T-helper 2 cell treated with Interferon-gamma antibody and Interleukin-4, amounts not matched to agents 100 ng/mL and 5 ng/mL, for 36 hours (primary cell): ENCODE measurements at regions not wholly inside any gene's neighbourhood (a gene's known extent, or its start where the extent isn't known, plus 50 kb on each side); places are given as distances from the start of the nearest gene placed in this dataset.

Experiments
- intact Hi-C: fragments of 100-400 bp; cut with micrococcal nuclease; formaldehyde crosslinking; loops from one replicate; pipeline ENCODE4 v1.15.1; 2023

DNA sequence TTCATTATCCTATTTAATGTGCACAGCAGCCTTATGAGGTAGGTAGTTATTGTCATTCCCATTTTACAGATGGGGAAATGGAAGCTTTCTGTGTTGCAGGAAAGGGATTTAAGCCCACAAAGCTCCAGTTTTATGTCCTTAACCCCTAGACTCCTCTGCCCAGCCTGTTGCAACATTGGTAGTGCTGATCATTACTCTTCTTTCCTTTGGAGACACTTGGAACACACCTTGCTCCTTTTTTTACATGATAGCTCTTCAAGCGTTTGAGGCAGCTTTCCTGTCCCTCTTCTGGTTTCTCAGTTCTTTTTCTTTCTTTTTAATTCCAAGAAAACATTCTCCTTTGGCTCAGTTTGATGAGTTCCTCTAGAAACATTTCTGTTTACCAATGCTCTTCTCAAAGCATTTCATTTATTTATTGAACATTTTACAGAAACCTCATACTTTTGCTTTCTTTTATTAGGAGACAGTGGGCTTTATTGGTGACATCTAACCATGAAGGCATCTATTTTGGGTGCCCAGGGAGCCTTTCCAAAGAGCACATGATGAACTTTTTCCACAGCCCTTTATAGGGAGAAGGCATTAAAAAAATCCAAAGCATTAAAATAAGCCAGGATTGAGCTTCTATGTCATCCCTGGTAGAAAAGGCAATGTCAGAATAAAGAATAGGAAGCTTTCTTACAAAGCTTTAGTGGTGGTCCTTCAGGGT, 218.0 kb downstream of the TMEM38B start:
- intact Hi-C loops, result no loop called here

DNA sequence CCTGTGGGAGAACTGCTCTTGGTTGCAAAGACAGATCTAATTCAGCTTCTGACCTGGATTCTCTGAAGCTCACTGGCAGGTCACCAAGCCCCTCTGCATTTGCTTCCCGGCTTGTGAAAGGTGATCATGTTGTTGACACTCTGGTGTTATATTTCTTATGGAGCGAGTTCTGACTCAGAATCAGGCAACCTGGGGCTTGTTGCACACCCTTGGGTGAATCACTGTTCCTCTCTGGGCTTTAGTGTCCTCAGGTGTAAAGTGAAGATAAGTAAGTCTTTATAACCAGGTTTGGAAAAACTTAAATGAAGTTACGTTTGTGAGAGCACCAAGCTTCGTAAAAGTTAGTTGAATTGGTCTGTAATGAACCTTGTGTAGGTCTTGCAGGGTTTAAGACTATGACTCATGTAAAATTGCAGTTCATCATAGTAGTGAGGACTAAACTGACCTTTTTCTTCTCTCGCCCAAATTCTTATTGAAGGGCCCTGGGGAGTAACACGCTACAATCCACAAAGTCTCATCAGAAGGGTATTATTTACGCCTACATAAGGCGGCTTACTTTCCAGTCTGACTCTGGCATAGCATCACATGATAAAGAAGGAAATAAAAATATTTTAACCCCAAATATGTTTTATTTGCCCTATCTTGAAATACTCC, 218.6 kb downstream of the TMEM38B start:
- intact Hi-C loops, result no loop called here

- intact Hi-C loops, result no loop called here
Measured at GRCh38 chr9:105921057-105921726, 226.9 kb downstream of the TMEM38B start.

- intact Hi-C loops, result no loop called here
Measured at GRCh38 chr9:105928416-105928815, 234.1 kb downstream of the TMEM38B start.

DNA sequence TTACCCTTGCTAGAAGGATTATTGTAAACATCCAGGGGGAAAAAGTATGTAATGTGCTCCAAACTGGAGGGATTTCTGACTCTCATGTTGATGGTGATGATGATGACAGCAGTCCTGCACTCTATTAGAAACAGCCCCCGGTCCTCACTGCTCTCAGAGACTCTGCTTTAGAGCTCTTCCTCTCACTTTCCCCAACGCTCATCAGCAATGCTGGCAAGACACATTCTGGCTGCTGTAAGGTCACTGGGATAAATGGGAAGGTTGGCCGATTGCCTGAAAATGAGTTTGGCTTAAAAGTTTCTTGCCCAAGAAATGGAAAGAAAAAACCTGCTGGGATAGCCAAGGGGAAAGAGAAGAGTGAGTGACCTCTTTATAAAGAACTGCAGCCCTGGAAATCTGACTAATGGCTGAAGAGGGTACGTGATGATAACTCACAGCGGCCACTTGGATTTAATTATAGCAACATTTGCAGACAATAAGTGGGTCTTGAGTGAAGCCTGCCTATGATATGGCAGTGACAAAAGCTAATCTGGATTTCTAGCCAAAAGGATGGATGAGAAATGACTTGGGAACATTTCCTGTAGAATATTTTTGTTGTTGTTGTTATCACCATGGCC, 235.8 kb downstream of the TMEM38B start:
- intact Hi-C loops, result no loop called here

- intact Hi-C loops, result no loop called here
Measured at GRCh38 chr9:105932276-105932675, 237.9 kb downstream of the TMEM38B start.

- intact Hi-C loops, result no loop called here
Measured at GRCh38 chr9:105950448-105950847, 256.1 kb downstream of the TMEM38B start.

- intact Hi-C loops, result no loop called here
Measured at GRCh38 chr9:105950894-105951293, 256.6 kb downstream of the TMEM38B start.

DNA sequence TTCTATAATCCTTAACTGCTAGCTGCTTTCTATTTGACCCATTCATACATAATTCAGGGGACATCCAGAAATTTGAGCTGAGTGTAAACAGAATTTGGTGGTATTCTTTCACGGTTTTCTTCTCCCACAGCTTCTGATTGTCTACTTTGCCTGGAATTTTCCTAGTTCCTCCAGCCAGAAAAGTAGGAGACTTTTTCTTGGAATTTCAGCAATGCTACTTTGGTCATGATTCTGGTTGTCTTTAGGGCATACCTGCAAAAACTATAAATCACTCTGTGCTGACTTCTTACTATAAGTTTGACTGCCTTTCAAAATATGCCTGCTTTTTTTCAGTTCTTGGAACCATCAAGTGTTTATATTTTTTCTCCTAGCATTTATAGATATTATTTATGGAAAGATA, 260.2 kb downstream of the TMEM38B start:
- intact Hi-C loops, result no loop called here

DNA sequence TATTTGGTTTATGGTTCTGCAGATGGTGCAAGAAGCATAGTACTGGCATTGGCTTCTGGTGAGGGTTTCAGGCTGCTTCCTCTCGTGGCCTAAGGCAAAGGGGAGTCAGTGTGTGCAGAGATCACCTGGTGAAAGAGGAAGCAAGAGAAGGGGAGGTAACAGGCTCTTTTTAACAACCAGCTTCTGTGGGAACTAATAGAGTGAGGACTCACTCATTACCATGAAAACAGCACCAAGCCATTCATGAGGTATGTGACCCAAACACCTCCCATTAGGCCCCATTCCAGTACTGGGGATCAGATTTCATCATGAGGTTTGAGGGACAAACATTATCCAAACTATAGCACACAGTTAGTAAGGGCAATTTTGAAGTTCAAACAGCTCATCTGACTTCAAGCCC, 263.5 kb downstream of the TMEM38B start:
- intact Hi-C loops, result no loop called here

DNA sequence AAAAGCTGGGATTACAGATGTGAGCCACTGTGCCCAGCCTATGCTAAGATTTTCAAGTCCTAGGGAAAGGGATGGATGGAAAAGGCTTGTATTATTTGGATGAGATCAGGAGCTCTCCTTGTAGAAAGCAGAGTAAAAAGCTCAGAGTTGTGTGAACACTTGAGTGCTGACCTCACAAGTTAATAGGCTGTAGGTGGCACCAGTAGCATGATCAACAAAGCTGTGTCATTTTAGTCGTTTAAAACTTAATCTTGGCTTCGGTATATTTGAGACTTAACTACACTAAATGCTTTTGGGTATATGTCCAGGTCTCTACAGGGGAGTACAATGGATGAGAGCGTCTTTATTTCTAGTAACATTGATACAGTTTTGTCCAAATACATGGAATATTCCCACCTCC, 264.2 kb downstream of the TMEM38B start:
- intact Hi-C loops, result no loop called here

DNA sequence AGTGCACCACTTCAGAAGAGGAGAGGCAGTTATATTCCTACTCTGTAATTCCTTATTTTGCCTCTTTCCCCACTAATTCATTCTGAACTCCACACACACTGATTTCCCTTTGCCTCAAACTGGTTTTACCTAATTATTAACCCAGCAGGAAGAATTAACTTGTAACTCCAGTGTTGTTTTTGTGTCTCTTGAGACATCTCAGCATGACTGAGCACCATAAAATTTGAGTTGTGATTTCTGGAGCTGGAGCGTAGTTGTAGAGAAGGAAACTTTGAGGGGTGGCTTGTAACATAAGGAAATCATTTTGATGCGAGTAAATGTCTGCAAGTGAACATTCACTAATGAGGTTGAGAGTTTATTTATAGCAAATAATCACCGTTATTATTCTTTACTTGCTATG, 265.2 kb downstream of the TMEM38B start:
- intact Hi-C loops, result no loop called here

GRCh38 chr9:105963343-105964099, 269.2 kb downstream of the TMEM38B start:
- intact Hi-C loops, result no loop called here

DNA sequence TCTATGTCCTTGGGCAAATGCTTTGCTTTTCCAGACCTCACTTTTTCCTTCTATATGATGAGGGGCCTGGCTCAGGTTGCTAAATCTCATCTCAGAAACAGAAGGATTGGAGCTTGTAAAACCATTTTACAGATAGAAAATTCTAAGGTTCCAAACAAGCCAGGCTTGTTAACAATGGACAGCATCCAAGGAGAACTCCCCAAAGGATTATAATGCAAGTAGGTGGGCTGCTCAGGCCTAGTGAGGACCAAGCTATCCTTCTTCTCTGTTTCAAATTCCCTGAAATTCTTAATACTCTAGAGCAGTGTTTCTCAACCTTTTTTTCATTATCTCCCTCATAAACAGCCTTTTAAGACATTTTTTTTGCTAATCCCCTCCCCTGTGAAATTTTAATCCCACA, 269.8 kb downstream of the TMEM38B start:
- intact Hi-C loops, result no loop called here

DNA sequence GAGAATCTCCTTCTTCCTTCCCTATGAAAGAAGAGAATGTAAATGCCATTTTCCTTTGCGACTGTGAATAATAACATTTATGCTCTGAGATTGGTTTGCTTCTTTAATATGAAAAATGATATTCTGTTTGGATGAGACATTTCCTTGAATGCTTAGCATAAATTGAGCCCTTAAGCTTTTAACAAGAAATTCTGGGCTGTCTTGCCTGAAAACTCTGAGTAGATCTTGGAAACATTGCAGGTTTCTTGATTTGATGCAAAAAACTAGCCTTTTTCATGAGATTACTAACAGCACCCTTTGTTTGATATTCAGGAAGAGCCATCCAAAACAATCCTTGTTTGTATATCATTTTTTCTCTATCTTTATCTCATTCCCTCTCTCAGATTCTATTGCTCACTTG, 272.5 kb downstream of the TMEM38B start:
- intact Hi-C loops, result no loop called here

DNA sequence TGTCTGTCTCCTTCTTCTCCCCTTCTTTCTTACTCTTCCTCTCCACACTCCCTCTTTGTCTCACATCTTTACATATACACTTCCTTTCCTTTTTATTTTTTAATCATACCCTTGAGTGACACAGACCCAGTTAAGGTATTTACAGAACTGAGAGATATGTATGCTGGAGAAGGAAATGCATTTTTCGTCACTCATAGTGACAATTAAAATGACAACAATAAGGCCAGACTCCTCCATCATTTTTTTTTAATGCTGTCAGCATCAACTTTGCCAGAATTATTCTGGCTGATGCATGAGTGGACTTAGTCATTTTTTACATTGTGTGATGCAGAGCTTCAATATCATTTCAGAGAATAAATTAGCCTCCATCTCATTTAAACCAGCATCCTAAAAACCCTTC, 272.9 kb downstream of the TMEM38B start:
- intact Hi-C loops, result no loop called here

- intact Hi-C loops, result no loop called here
Measured at GRCh38 chr9:105967797-105968196, 273.5 kb downstream of the TMEM38B start.

DNA sequence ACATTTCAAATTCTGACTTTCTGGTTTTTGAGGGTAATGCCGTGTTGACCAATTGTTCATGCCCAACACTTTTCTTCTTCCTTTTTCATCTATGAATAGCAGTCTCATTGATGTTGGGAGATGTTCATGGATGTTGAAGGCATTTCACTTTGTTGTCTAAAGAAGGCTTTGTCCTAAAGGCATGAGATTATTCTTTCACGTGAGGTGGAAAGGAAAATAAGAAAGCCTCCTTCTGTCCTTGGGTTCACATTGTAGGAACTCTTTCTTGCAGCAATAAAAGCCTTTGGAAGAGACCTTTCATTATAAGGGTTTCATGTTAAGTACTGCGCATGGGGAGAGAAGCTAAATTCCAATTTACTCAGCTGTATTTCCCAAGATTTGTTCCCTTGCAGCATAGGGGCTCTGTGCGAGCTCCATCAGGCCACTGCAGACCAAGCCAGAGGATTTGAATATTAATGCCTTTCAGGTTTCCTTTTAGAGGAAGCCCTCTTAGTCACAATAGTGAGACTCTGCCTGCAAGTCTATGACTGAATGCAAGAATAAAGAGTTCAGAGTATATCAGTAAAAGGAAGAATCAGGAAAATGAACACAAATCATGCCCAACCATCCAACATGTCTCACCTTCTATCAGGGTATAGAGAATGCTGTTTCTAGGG, 274.6 kb downstream of the TMEM38B start:
- intact Hi-C loops, result no loop called here

DNA sequence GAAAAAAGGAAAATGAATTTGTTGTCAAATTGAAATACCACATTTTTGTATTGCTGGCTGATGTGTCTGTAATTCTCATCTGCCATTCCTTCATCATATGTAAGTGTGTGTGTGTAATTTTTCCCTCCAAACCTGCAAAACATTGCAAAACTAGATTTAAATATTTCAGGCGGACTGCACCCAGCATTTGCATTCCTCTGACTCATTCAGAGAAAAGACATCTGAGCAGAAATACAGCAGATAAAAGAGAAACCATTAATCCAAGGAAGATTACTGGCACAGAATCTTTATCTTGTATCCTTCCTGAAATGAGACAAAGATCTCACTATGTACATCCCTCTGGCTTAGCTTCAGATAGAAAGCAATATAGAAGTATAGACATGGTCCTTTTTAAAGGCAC, 275.3 kb downstream of the TMEM38B start:
- intact Hi-C loops, result no loop called here

GRCh38 chr9:105971986-105972385, 277.6 kb downstream of the TMEM38B start:
- intact Hi-C loops, result no loop called here
